Vagina (tissue), 2 donors: ENCODE measurements at regions not wholly inside any gene's neighbourhood (a gene's known extent, or its start where the extent isn't known, plus 50 kb on each side); places are given as distances from the start of the nearest gene placed in this dataset.

Experiments used
- DNase-seq, 2 donors: peaks; one replicate each; pipeline ENCODE4 v3.0.0-alpha.2; 2017; ENCODE audit errors: extremely low spot score in 2 of 2
- H3K27ac ChIP-seq: fragments of 200-600 bp; sonication (generic); one replicate; pipeline ENCODE4 v1.5.1; 2019
- H3K27me3 ChIP-seq: fragments of 200-600 bp; sonication (generic); one replicate; pipeline ENCODE4 v1.5.1; 2019
- H3K36me3 ChIP-seq, 2 donors: fragments of 200-600 bp; sonication (generic); one replicate each; pipeline ENCODE4 v1.5.1; 2017 to 2019
- H3K4me1 ChIP-seq: fragments of 200-600 bp; sonication (generic); one replicate; pipeline ENCODE4 v1.5.1; 2019
- H3K4me3 ChIP-seq, 2 donors: fragments of 200-600 bp; sonication (generic); 1 replicate in 1 of 2; 2 replicates in 1 of 2; pipeline ENCODE4 v1.5.1; 2016 to 2019
- H3K9me3 ChIP-seq: fragments of 200-600 bp; sonication (generic); one replicate; pipeline ENCODE4 v1.5.1; 2019
- POLR2A ChIP-seq, 2 donors: fragments of 450-650 bp; IDR thresholded peaks; one replicate each; pipeline ENCODE4 v1.6.1; 2017; ENCODE audit warnings: antibody characterized with exemption in 2 of 2, mild to moderate bottlenecking in 2 of 2, moderate library complexity in 2 of 2
- POLR2AphosphoS5 ChIP-seq, 2 donors: sonication (generic); formaldehyde crosslinking; IDR thresholded peaks; one replicate each; pipeline ENCODE4 v1.9.0; 2017; ENCODE audit warnings: antibody characterized with exemption in 2 of 2, mild to moderate bottlenecking in 2 of 2, low read depth in 1 of 2; ENCODE audit not compliant: insufficient read depth in 1 of 2
- intact Hi-C: fragments of 100-400 bp; cut with DNase I; formaldehyde crosslinking; loops from one replicate; pipeline ENCODE4 v1.15.1; 2023
- TF ChIP-seq, protein P1 (sequence below), 3 experiments: fragments of 450-650 bp in 2 of 3; fragments of 200-600 bp in 1 of 3; sonication (generic) in 1 of 3; IDR thresholded peaks; one replicate each; pipeline ENCODE4 v1.5.1; 2017 to 2019; ENCODE audit warnings: antibody characterized with exemption in 3 of 3, mild to moderate bottlenecking in 2 of 3, moderate library complexity in 2 of 3

DNA sequence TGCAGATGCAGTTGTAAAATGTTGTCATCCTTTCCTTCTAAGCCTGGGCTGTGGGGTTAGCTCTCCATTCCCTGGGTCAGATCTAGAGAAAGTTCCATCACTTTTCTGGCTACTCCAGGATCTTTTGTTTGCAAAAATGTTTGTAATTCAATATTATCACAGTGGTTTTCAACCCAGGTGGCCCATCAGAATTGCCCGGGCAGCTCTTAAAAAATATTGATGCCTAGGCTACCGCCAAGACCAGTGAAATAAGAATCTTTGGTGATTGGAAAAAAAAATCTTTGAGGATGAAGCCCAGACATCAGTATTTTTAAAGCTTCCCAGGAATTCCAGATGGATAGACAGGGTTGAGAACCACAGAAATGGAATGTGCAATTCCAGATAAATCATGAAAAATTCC lies 232.5 kb upstream of the SPRED2 start:
- H3K4me3 ChIP-seq = no peak overlapping the region
- no peak for DNase-seq
- no peaks in the 10 kb centered on the region for H3K36me3 ChIP-seq
- peaks cover 25% of the 10 kb centered on the region for H3K4me1 ChIP-seq
- H3K9me3 ChIP-seq = peaks cover 6% of the 10 kb centered on the region
- intact Hi-C loops = no loop called here
- no peak overlapping the region for H3K27ac ChIP-seq
- TF ChIP-seq POLR2AphosphoS5 (IDR thresholded peaks at IDR 0.05; ENCODE audit: insufficient read depth in 1 of 2, low read depth in 1 of 2) = no peak
- TF ChIP-seq, protein P1, sequence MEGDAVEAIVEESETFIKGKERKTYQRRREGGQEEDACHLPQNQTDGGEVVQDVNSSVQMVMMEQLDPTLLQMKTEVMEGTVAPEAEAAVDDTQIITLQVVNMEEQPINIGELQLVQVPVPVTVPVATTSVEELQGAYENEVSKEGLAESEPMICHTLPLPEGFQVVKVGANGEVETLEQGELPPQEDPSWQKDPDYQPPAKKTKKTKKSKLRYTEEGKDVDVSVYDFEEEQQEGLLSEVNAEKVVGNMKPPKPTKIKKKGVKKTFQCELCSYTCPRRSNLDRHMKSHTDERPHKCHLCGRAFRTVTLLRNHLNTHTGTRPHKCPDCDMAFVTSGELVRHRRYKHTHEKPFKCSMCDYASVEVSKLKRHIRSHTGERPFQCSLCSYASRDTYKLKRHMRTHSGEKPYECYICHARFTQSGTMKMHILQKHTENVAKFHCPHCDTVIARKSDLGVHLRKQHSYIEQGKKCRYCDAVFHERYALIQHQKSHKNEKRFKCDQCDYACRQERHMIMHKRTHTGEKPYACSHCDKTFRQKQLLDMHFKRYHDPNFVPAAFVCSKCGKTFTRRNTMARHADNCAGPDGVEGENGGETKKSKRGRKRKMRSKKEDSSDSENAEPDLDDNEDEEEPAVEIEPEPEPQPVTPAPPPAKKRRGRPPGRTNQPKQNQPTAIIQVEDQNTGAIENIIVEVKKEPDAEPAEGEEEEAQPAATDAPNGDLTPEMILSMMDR (IDR thresholded peaks at IDR 0.05) = no peak
- no peak for TF ChIP-seq POLR2A (IDR thresholded peaks at IDR 0.05)
- no peaks in the 10 kb centered on the region for H3K27me3 ChIP-seq

DNA sequence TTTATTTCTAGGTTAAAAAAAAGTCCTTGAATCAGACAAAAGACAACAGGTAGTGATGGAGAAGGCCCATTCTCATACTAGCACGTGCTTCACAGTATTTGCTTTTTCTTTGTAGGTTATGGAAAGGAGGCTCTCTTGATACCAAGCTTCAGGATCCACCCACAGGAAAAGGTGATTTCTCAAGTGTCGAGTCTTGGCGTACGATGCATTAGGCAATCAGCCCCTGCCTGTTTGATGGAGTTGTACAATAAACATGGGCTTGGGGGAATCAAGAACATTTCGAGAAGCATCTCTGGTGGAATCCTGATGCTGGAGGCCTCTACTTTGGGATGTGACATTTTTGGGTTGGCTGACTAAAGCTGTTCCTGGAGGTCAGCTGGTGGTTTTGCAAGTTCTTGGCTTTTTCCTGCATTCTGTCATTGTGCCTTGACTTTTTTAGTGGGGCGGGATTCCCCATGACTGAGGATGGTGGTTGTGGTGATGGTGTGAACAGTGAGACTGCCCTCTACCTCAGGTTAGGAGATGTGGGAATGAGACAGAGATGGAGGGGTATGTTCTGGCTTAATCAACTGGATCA lies 231.5 kb upstream of the SPRED2 start:
- Histone ChIP-seq H3K36me3 (no peaks in the 10 kb centered on the region), H3K9me3 (peaks cover 3% of the 10 kb centered on the region), H3K27ac (no peak overlapping the region), H3K4me1 (peaks cover 25% of the 10 kb centered on the region), H3K4me3 (no peak overlapping the region), H3K27me3 (no peaks in the 10 kb centered on the region)
- TF ChIP-seq, protein P1 (IDR thresholded peaks at IDR 0.05) = no peak
- no peak for TF ChIP-seq POLR2AphosphoS5 (IDR thresholded peaks at IDR 0.05; ENCODE audit: insufficient read depth in 1 of 2, low read depth in 1 of 2)
- TF ChIP-seq POLR2A (IDR thresholded peaks at IDR 0.05) = no peak
- DNase-seq = no peak
- intact Hi-C loops = no loop called here

- no peak for DNase-seq
- Histone ChIP-seq H3K4me1 (peaks cover 25% of the 10 kb centered on the region), H3K4me3 (peak overlapping the region; percentile 10 to 14), H3K9me3 (no peaks in the 10 kb centered on the region), H3K27me3 (no peaks in the 10 kb centered on the region), H3K27ac (peak overlapping the region; percentile 18), H3K36me3 (no peaks in the 10 kb centered on the region)
- TF ChIP-seq POLR2AphosphoS5 (IDR thresholded peaks at IDR 0.05; ENCODE audit: insufficient read depth in 1 of 2, low read depth in 1 of 2) (peak in 1 of 2 donors; percentile 8), POLR2A (IDR thresholded peaks at IDR 0.05) (no peak)
- intact Hi-C loops = no loop called here
Observed at GRCh38 chr2:65662654-65663432, 230.4 kb upstream of the SPRED2 start.

DNA sequence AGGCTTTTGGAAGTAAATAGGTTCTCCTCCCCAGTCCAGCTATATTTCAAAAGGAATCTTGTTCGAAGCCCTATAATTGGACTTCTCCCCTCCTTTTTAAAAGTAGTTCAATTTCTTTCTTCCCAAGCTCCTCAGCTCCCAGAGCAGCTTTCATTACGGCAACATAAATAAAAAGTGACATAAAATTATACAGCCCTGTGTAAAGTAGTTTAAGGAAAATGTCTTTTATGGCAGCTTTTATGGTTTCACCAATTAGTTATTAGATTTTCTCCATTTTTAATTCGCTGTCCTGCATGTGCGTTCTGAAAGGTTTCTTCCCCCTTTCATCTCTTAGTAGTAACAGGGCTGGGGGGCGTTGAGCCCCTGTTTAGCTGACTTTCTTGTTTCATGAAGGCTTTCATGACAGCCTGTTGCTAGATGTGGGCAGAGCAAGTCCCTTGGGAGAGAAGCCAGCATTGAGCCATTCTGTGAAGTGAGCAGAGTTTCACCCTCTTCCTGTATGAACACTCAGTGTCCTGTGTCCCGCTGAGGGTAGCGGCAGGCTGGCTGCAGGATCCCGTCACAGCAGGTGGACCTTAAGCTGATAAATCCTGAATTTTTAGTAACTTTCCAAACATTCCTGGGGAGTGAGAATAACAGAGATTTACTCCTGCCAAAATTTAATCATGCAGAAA lies 229.7 kb upstream of the SPRED2 start:
- H3K4me3 ChIP-seq = peak overlapping the region; percentile 10 to 14
- no peaks in the 10 kb centered on the region for H3K9me3 ChIP-seq
- peak overlapping the region; percentile 18 for H3K27ac ChIP-seq
- no peak for TF ChIP-seq POLR2AphosphoS5 (IDR thresholded peaks at IDR 0.05; ENCODE audit: insufficient read depth in 1 of 2, low read depth in 1 of 2)
- TF ChIP-seq, protein P1 (IDR thresholded peaks at IDR 0.05) = no peak
- TF ChIP-seq POLR2A (IDR thresholded peaks at IDR 0.05) = no peak
- intact Hi-C loops = no loop called here
- DNase-seq = no peak
- no peaks in the 10 kb centered on the region for H3K27me3 ChIP-seq
- H3K36me3 ChIP-seq = no peaks in the 10 kb centered on the region
- peaks cover 25% of the 10 kb centered on the region for H3K4me1 ChIP-seq

- intact Hi-C loops = no loop called here
Observed at GRCh38 chr2:65660340-65660739, 227.9 kb upstream of the SPRED2 start.

More at GRCh38 chr2:65660340-65660739, 227.9 kb upstream of the SPRED2 start:
- Histone ChIP-seq H3K27ac (no peak overlapping the region), H3K36me3 (no peaks in the 10 kb centered on the region), H3K9me3 (no peaks in the 10 kb centered on the region), H3K27me3 (no peaks in the 10 kb centered on the region), H3K4me1 (peaks cover 25% of the 10 kb centered on the region), H3K4me3 (no peak overlapping the region)
- TF ChIP-seq POLR2AphosphoS5 (IDR thresholded peaks at IDR 0.05; ENCODE audit: insufficient read depth in 1 of 2, low read depth in 1 of 2) = no peak
- TF ChIP-seq, protein P1 (IDR thresholded peaks at IDR 0.05) = no peak
- TF ChIP-seq POLR2A (IDR thresholded peaks at IDR 0.05) = no peak
- DNase-seq = no peak
